ENCODE measurements at regions not wholly inside any gene's neighbourhood (a gene's known extent, or its start where the extent isn't known, plus 50 kb on each side); places are given as distances from the start of the nearest gene placed in this dataset.

GRCh38 chr12:92418381-92418780, 272.7 kb upstream of the BTG1 start:
- 75 to 83% (median 81%) methylated on average over 2 of the region's 2 CpGs for WGBS, 4 donors
- intact Hi-C loops (cut with DNase I), result loop anchor here in 5 of 10 donors (5.0 to 10.0 kb wide), 4 partner anchors 136 to 274 kb away; partner anchors contain the start of gene BTG1 (in 3 of the 5)
- Histone ChIP-seq H3K4me3 (no peak overlapping the region), H3K4me1 (peaks cover 0 to 28% (median 7%) of the 10 kb centered on the region in 12 donors), H3K27ac (no peak overlapping the region), H3K27me3 (no peaks in the 10 kb centered on the region), H3K9me3 (no peaks in the 10 kb centered on the region), H3K36me3 (no peaks in the 10 kb centered on the region)
- ATAC-seq (no peak), DNase-seq (no peak)
- no peak for TF ChIP-seq POLR2A (IDR thresholded peaks at IDR 0.05)
- TF ChIP-seq CTCF (IDR thresholded peaks at IDR 0.05), result no peak

- DNase-seq (no peak), ATAC-seq (no peak)
- no peak for TF ChIP-seq CTCF (IDR thresholded peaks at IDR 0.05)
- TF ChIP-seq POLR2A (IDR thresholded peaks at IDR 0.05), result no peak
- no peak overlapping the region for H3K27ac ChIP-seq
- peaks cover 0 to 23% (median 4%) of the 10 kb centered on the region in 12 donors for H3K4me1 ChIP-seq
- intact Hi-C loops (cut with DNase I), result loop anchor here in 5 of 10 donors (5.0 to 10.0 kb wide), 4 partner anchors 137 to 273 kb away; partner anchors contain the start of gene BTG1 (in 3 of the 5)
- H3K27me3 ChIP-seq, result no peaks in the 10 kb centered on the region
- no peaks in the 10 kb centered on the region for H3K36me3 ChIP-seq
- H3K9me3 ChIP-seq, result no peaks in the 10 kb centered on the region
- 99 to 100% (median 99%) methylated on average over 2 of the region's 2 CpGs for WGBS, 4 donors
- H3K4me3 ChIP-seq, result no peak overlapping the region
These were observed 271.7 kb upstream of the BTG1 start for GRCh38 chr12:92417373-92417772.

GRCh38 chr12:92416385-92416812, 270.8 kb upstream of the BTG1 start:
- Histone ChIP-seq H3K4me1 (peaks cover 0 to 31% (median 11%) of the 10 kb centered on the region in 12 donors), H3K4me3 (no peak overlapping the region), H3K27me3 (no peaks in the 10 kb centered on the region), H3K27ac (peak overlapping the region in 5 of 12 donors; percentile 22 to 70 (median 36)), H3K36me3 (no peaks in the 10 kb centered on the region), H3K9me3 (no peaks in the 10 kb centered on the region)
- intact Hi-C loops (cut with DNase I), result loop anchor here in 5 of 10 donors (5.0 to 10.0 kb wide), 4 partner anchors 138 to 272 kb away; partner anchors contain the start of gene BTG1 (in 3 of the 5)
- WGBS, 4 donors, result 24 to 40% (median 30%) methylated on average over 4 of the region's 4 CpGs
- DNase-seq (no peak), ATAC-seq (peak in 3 of 4 donors; percentile 16 to 77 (median 64))
- TF ChIP-seq POLR2A (IDR thresholded peaks at IDR 0.05) (no peak), CTCF (IDR thresholded peaks at IDR 0.05) (no peak)

- Histone ChIP-seq H3K9me3 (no peaks in the 10 kb centered on the region), H3K4me1 (peaks cover 0 to 40% (median 12%) of the 10 kb centered on the region in 12 donors), H3K27ac (peak overlapping the region in 3 of 12 donors; percentile 1 to 14 (median 8)), H3K27me3 (no peaks in the 10 kb centered on the region), H3K36me3 (no peaks in the 10 kb centered on the region), H3K4me3 (no peak overlapping the region)
- DNase-seq (no peak), ATAC-seq (no peak)
- TF ChIP-seq POLR2A (IDR thresholded peaks at IDR 0.05) (no peak), CTCF (IDR thresholded peaks at IDR 0.05) (peak in 1 of 12 donors; percentile 12)
- WGBS, 4 donors, result 67 to 70% (median 68%) methylated on average over 5 of the region's 5 CpGs
- intact Hi-C loops (cut with DNase I), result loop anchor here in 5 of 10 donors (5.0 to 10.0 kb wide), 4 partner anchors 140 to 270 kb away; partner anchors contain the start of gene BTG1 (in 3 of the 5)
These were observed 268.8 kb upstream of the BTG1 start for GRCh38 chr12:92414170-92415070.

Data from heart left ventricle (tissue), 16 donors.